Thyroid gland (tissue), 4 donors: ENCODE measurements at regions not wholly inside any gene's neighbourhood (a gene's known extent, or its start where the extent isn't known, plus 50 kb on each side); places are given as distances from the start of the nearest gene placed in this dataset.

Source experiments
- DNase-seq, 2 donors: peaks; one replicate each; pipeline ENCODE4 v3.0.0-alpha.2; 2019
- H3K27ac ChIP-seq, 3 donors: fragments of 200-600 bp; sonication (generic); 1 replicate in 2 of 3; 2 replicates in 1 of 3; pipeline ENCODE4 v1.5.1; 2016 to 2019; ENCODE audit warnings: mild to moderate bottlenecking in 1 of 3, moderate library complexity in 1 of 3
- H3K27me3 ChIP-seq: fragments of 200-600 bp; sonication (generic); one replicate; pipeline ENCODE4 v1.5.1; 2019
- H3K36me3 ChIP-seq, 2 donors: fragments of 200-600 bp; sonication (generic); one replicate each; pipeline ENCODE4 v1.5.1; 2016 to 2019
- H3K4me1 ChIP-seq, 2 donors: fragments of 200-600 bp; sonication (generic); one replicate each; pipeline ENCODE4 v1.5.1; 2017 to 2019
- H3K4me3 ChIP-seq, 3 donors: fragments of 200-600 bp; sonication (generic); replicated peaks in 1 of 3; 1 replicate in 2 of 3; 2 replicates in 1 of 3; pipeline ENCODE4 v1.5.1; 2016; ENCODE audit warnings: mild to moderate bottlenecking in 1 of 3
- H3K9me3 ChIP-seq: fragments of 200-600 bp; sonication (generic); one replicate; pipeline ENCODE4 v1.5.1; 2017
- POLR2A ChIP-seq, 2 donors: fragments of 450-650 bp; IDR thresholded peaks; one replicate each; pipeline ENCODE4 v1.6.1; 2017; ENCODE audit warnings: antibody characterized with exemption in 2 of 2, mild to moderate bottlenecking in 2 of 2, moderate library complexity in 1 of 2
- WGBS, 2 donors: methylation state at CpG; one replicate each; pipeline ENCODE4 v1.1.5; 2017; 5-methylcytosine and 5-hydroxymethylcytosine counted together
- intact Hi-C: fragments of 100-400 bp; cut with DNase I; formaldehyde crosslinking; loops from one replicate; pipeline ENCODE4 v1.15.1; 2023
- TF ChIP-seq, protein P1 (sequence below), 6 experiments: fragments of 200-600 bp in 3 of 6; fragments of 450-650 bp in 3 of 6; sonication (generic) in 3 of 6; IDR thresholded peaks; one replicate each; pipeline ENCODE4 v1.5.1; 2016 to 2019; ENCODE audit warnings: antibody characterized with exemption in 6 of 6, mild to moderate bottlenecking in 2 of 6, inconsistent platforms in 1 of 6, moderate library complexity in 1 of 6

DNA sequence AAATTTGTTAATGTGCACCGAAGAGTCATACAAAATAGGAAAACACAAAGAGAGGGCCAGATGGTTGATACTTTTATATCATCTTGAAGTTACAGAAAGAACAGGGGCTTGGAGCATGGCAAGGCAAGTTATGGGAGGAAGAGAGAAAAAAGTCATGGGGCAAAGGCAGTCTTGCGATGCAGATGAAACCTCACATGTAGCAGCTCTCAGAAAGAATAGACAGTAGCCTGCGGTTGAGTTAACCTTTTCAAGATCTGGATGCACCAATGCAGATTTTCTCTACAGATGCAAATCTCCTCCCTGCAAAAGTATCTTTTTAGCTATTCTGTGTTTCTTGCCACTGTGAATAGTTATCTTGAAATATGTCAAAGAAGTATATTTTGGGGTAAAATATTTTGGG is 243.9 kb downstream of the TMEM167A start:
- Histone ChIP-seq H3K27me3 (no peaks in the 10 kb centered on the region), H3K4me3 (no peak overlapping the region), H3K36me3 (no peaks in the 10 kb centered on the region), H3K27ac (no peak overlapping the region), H3K4me1 (no peaks in the 10 kb centered on the region), H3K9me3 (no peaks in the 10 kb centered on the region)
- TF ChIP-seq POLR2A (IDR thresholded peaks at IDR 0.05): no peak
- TF ChIP-seq, protein P1, sequence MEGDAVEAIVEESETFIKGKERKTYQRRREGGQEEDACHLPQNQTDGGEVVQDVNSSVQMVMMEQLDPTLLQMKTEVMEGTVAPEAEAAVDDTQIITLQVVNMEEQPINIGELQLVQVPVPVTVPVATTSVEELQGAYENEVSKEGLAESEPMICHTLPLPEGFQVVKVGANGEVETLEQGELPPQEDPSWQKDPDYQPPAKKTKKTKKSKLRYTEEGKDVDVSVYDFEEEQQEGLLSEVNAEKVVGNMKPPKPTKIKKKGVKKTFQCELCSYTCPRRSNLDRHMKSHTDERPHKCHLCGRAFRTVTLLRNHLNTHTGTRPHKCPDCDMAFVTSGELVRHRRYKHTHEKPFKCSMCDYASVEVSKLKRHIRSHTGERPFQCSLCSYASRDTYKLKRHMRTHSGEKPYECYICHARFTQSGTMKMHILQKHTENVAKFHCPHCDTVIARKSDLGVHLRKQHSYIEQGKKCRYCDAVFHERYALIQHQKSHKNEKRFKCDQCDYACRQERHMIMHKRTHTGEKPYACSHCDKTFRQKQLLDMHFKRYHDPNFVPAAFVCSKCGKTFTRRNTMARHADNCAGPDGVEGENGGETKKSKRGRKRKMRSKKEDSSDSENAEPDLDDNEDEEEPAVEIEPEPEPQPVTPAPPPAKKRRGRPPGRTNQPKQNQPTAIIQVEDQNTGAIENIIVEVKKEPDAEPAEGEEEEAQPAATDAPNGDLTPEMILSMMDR (IDR thresholded peaks at IDR 0.05): no peak
- 84 to 93% methylated on average over 3 of the region's 3 CpGs for WGBS, 2 donors
- intact Hi-C loops: no loop called here
- no peak for DNase-seq

DNA sequence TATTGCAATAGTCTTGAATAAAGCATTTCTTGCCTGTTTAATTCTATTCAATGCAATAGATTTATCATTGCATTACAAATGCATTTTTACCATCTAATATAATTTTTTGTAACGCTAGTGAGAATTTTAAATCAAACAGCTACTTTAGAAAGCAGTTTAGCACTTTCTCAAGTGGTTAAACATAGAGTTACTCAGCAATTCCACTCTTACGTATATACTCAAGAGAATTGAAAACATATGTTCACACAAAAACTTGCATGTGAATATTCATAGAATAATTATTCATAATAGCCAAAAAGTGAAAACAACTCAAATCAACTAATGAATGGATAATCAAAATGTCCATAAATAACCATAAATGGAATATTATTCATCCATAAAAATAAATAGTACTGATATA is 244.7 kb downstream of the TMEM167A start:
- no peaks in the 10 kb centered on the region for H3K9me3 ChIP-seq
- 88 to 93% methylated on average over 2 of the region's 2 CpGs for WGBS, 2 donors
- no peaks in the 10 kb centered on the region for H3K27me3 ChIP-seq
- H3K27ac ChIP-seq: no peak overlapping the region
- DNase-seq: no peak
- TF ChIP-seq, protein P1 (IDR thresholded peaks at IDR 0.05): no peak
- TF ChIP-seq POLR2A (IDR thresholded peaks at IDR 0.05): no peak
- intact Hi-C loops: no loop called here
- no peaks in the 10 kb centered on the region for H3K4me1 ChIP-seq
- no peak overlapping the region for H3K4me3 ChIP-seq
- H3K36me3 ChIP-seq: no peaks in the 10 kb centered on the region

DNA sequence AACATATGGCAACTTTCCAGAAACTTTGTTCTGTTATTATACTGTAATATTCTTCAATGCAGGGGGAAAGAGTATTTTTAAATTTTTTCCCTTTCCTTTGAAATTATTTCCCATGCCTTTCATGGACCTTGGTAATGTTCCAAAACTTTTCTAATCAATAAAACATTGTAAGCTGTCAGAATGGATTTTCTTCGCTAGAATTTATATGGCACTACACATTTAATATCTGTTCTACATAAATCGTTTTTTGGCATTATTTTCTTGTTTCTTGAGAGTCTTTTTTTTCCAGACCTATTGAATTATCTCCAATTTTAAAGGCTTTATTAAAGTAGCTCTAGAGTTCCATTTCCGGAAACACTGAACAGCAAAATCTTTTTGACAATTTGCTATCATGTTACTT is 249.0 kb downstream of the TMEM167A start:
- Histone ChIP-seq H3K9me3 (no peaks in the 10 kb centered on the region), H3K27me3 (no peaks in the 10 kb centered on the region), H3K27ac (no peak overlapping the region), H3K36me3 (no peaks in the 10 kb centered on the region), H3K4me1 (no peaks in the 10 kb centered on the region), H3K4me3 (no peak overlapping the region)
- TF ChIP-seq POLR2A (IDR thresholded peaks at IDR 0.05): no peak
- TF ChIP-seq, protein P1 (IDR thresholded peaks at IDR 0.05): no peak
- WGBS, 2 donors: 72 to 79% methylated on average over 3 of the region's 3 CpGs
- intact Hi-C loops: no loop called here
- no peak for DNase-seq

DNA sequence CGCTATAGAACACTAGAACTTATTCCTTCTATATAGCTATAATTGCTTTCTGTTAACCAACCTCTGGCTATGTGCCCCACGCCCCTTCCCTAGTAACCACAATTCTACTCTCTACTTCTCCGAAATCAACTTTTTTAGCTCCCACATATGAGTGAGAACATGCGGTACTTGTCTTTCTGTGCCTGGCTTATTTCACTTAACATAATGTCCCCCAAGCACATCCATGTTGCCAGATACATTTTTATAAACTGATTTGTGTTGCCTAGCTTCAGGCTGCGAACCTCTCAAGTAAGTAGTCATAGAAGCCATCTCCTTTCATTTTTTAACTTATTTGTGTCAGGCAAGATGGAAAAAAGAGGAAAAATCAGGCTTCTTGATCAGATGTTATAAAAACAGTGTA is 249.5 kb downstream of the TMEM167A start:
- no peaks in the 10 kb centered on the region for H3K9me3 ChIP-seq
- no peak overlapping the region for H3K4me3 ChIP-seq
- TF ChIP-seq, protein P1 (IDR thresholded peaks at IDR 0.05): no peak
- TF ChIP-seq POLR2A (IDR thresholded peaks at IDR 0.05): no peak
- no peaks in the 10 kb centered on the region for H3K27me3 ChIP-seq
- no peak overlapping the region for H3K27ac ChIP-seq
- intact Hi-C loops: no loop called here
- H3K36me3 ChIP-seq: no peaks in the 10 kb centered on the region
- WGBS, 2 donors: 74 to 86% methylated on average over 5 of the region's 5 CpGs
- H3K4me1 ChIP-seq: no peaks in the 10 kb centered on the region
- no peak for DNase-seq

DNA sequence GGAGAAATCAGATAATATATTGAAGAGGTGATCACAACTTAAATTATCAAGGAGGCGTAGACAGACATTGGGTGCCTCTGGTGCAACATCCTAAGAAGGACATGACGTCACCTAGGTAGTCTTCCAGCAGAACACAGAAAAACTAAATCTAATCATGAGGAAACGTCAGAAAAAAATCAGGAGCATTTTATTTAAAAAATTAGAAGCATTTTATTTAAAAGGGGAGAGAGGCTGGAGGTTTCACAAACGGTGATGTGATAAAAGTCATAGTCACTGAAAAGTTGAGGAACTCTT is 254.6 kb downstream of the TMEM167A start:
- Histone ChIP-seq H3K36me3 (no peaks in the 10 kb centered on the region), H3K4me3 (no peak overlapping the region), H3K9me3 (no peaks in the 10 kb centered on the region), H3K27ac (no peak overlapping the region), H3K27me3 (no peaks in the 10 kb centered on the region), H3K4me1 (no peaks in the 10 kb centered on the region)
- DNase-seq: no peak
- TF ChIP-seq POLR2A (IDR thresholded peaks at IDR 0.05): no peak
- TF ChIP-seq, protein P1 (IDR thresholded peaks at IDR 0.05): no peak
- WGBS, 2 donors: 80 to 91% methylated on average over 4 of the region's 4 CpGs
- intact Hi-C loops: no loop called here
